HG02870 (cell line): ENCODE measurements at regions not wholly inside any gene's neighbourhood (a gene's known extent, or its start where the extent isn't known, plus 50 kb on each side); places are given as distances from the start of the nearest gene placed in this dataset.
"Not testable (repeated sequence)": the region's sequence is repeated elsewhere in the genome, so short reads cannot be mapped to it uniquely, and the experiment has no call there.

Source experiments
- ATAC-seq: cut with Tn5 transposase; IDR thresholded peaks from one replicate; pipeline ENCODE4 v1.9.1; 2021; ENCODE audit warnings: mild to moderate bottlenecking, moderate library complexity; ENCODE audit not compliant: unreplicated experiment

DNA sequence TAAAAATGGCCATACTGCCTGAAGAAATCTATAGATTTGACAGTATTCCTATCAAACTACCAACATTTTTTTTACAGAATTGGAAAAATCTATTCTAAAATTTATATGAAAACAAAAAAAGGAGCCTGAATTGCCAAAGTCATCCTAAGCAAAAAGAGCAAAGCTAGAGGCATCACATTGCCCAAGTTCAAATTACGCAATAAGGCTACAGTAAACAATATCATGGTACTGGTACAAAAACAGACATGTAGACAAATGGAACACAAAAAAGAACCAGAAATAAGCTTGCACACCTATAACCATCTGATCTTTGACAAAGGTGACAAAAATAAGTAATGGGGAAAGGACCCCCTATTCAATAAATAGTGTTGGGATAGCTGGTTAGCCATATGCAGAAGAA lies 50.2 kb upstream of the THSD7B start:
- no peak for ATAC-seq

DNA sequence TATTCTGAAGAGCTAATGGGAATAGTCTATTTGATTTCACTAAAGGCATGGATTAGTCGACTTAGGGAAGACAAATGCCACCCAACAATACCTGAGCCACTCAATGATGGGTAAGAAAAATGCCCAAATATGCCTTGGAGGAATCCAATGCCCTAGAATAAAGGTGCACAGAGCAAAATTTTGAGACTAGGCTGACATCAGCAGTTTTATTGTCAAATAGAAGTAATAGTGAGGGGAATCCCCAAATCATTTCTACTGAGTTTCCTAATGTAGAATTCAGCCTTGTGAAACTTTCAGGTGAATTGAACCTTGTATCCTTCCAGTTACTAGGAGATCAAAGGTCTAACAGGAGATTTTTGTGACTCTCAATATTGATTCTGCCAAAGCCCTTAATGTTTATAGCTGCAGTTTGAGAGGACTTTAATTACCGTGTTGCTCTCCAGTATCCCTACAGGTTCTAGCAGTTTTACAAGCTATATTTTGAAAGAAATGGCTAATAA lies 50.8 kb upstream of the THSD7B start:
- no peak for ATAC-seq

DNA sequence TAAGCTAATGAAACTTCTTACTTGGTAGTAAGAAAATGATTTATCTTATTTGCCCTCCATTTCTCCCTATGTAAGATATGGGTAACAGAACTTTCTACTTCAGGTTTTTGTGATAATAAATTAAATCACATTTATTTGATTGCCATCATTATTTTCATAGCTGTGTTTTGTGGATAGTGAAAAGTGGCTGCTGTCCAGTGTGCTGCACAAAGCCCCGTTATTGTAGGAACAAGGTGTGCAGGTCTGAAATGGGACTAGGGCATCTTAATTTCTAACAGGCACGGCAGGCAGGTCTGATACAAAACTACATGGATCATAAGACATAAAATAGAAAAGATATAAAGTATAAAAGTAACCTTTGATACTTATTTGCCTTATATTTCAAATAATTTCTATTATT lies 51.6 kb upstream of the THSD7B start:
- ATAC-seq: no peak

DNA sequence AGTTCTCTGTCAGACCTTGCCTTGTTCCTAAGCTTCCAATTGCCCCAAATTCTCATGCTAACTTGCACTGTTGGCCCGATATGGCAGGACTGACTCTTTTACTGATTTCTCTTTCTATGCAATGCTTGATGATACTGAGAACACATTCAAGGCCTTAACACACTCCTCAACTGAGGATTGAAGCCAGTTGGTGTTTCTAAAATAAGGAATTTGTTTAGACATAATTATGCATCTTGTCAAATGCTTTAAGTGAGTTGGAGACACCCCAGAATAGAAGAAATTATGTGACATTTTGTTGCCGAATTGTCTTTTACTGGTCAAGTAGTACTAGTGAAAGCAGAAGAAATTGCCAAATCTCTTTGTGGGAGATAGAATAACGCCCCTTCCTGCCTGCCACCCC lies 60.0 kb upstream of the THSD7B start:
- no peak for ATAC-seq

DNA sequence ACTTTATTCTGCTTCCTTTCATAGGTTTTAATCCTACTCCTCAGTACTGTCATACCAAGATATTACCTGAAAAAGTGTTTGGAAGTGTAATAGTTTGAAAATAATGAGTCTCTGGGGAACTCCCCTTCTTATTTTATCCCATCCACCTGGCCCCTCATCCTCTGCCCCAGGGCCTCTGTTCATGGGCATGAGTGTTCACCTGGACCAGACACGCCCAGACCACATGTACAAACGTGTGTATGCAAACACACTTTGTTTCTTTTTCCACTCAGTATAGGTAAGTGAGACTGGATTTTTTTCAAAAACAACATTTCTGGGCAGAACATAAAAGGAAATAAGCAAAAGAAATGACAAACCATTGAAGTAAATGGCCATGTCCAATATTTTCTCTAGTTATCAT lies 62.1 kb upstream of the THSD7B start:
- no peak for ATAC-seq

DNA sequence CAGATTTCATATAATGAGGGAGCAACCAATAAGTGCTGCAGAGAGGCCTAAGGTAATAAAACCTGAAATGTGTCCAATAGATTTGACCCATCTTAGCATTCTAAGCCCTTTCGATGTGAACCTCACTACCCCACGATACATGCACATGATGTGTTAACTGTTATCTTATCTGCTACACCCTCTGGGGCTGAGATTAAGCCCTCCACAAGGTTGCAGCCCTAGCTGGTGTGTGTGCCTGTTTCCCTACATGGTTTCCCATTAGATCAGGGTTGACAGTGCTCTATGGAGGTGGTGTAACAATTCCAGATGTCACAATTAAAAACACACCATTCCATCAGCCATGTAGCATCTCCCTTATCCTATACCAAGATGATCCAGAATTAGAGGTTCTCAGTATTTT lies 68.9 kb upstream of the THSD7B start:
- no peak for ATAC-seq

DNA sequence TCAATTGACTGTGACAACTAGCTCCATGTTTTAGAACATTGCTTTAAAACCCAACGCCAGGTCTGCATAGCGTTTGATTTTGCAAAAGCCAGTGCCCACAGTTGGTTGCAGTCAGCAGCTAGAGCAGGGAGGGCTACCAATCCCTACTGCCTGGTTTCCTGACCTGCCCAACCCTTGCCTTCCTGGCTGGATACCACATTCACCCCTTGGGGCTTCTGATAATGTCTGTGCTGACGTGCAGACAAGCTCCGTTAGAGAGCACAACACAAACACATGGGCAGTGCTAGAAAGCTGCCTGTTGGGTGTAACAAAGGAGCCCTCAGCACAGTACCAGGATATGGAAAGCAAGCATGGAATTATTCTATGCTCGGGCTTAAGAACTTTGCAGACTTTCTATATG lies 71.4 kb upstream of the THSD7B start:
- no peak for ATAC-seq

DNA sequence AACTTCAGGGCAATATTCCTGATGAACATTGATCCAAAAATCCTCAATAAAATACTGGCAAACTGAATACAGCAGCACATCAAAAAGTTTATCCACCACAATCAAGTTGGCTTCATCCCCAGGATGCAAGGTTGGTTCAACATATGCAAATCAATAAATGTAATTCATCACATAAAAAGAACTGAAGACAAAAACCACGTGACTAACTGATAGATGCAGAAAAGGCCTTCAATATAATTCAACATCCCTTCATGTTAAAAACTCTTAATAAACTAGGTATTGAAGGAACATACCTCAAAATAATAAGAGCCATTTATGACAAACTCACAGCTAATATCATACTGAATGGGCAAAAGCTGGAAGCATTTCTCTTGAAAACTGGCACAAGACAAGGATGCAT lies 85.3 kb upstream of the THSD7B start:
- not testable (repeated sequence) for ATAC-seq

DNA sequence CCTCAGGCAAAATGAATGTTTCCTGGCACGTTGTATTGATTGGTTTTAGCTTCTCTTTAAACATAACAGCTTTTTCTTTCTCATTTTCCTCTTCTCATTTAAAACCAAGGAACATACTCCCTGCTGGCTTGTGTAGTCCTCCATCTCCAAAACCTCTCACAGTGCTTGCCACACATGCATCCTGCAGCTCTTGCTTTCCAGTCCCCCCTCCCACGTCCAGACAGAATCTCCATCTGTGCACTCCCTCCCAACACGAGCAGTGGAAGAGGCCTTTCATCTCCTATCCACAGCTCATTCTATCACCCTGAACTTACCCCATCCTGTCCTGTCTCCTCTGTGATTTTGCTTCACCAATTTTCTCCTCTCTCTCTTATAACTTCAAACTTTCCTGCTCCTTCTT lies 99.6 kb upstream of the THSD7B start:
- no peak for ATAC-seq

DNA sequence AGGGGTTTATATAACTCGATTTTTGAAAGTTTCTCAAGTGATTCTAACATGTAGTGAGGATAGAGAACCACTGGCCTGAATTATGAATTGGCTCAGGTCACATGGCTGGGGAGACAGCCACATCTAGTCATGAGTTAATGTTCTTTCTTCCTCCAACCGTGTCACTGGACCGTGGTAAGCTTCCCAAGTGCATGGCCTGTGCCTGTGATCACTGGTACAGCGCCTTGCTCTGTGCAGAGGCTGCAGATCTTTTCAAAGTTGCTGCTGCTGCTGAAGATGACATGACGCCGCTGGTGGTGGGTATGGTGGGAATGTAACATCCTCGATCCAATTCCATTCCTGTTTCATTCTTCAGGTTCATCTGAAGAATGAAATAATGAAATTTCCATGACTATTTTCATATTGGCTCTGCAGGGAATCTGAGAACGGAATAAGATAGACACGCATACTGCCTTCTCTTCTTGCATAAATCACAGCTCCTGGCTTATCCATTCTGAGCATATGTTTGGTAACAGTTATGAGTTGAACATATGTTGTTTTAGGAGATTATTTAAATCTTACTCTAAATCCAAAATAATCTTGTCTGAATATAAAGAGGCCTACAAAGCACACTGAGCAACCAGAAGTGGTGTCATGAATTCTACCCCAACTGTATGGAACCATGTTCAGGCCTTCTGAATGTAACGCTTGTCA lies 100.5 kb upstream of the THSD7B start:
- ATAC-seq: no peak

DNA sequence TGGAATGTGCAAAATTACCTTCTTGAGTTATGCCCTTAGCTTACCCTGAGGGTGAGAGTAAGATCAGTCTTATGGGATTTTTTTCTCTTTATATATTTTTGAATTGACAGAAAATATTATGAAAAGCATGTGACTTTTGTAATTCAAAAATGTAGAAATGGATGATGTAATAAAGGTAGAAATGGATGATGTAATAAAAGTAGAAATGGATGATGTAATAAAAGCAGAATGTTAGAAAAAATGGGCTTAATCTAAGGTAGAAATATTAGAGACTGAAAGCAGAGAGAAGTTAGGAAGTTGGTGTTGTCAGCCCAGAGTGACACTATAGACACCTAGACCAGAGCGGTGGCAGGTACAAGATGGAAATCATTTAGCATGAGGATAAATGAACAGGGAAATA lies 107.1 kb upstream of the THSD7B start:
- no peak for ATAC-seq

DNA sequence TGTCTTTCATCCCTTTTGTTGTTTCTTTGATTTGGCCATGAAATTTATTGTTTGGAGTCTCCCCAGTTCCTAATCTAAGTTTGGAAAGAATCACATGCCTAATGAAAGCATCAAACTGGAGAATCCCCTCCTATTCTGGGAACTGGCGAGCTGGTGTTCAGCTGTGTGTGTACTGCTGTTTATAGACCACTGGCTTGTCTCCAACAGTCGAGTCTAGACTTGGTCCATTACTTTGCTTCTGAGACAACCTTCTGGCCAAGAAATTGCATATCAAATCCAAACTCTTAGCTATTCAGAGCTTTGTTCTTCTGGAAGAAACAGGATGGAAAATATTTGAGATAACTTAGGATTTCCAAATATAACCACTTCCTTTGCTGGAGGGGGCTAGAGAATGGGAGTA lies 111.5 kb upstream of the THSD7B start:
- no peak for ATAC-seq

DNA sequence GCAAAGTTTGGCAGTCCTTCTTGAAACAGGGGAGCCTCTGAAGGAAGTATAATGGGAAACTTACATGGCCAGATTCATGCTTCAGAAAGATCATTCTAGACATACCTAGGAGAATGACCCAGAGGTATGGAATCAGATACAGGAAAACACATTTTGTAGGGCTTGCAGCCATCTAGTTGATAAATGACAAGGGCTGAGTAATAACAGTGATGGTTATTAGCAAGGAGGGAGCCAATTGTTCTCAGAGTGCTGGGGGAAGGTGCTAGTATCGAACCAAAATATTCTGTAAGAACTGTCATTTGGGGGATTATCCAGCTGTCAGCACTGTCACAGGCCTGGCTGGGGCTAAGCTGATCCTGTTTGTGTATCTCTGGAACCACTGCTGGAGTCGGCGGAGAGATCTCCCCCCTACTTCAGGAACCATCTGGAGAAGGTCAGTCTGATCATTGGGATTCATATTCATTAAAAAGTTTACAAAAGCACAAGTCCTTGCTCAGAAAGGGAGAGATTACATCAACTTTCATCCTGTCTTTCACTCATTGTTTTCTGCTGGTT lies 113.8 kb upstream of the THSD7B start:
- no peak for ATAC-seq

DNA sequence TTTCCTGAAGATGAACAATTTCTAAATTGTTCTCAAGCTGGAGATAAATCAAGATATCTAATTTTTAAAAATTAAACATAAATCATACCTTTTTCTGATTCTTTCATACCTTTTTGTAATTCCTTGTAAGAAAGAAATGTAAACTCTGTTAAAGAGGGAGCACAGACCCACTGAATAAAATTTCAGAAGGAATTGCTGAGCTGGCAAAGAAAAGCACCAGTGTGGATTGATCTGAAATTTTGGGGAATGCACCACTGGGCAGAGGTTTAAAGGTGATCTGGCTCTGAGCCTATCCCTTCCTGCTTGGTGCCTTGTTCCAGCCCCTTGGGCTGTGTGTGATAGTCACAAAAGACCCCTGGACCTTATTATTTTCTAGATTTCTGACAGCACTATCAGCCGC lies 118.3 kb upstream of the THSD7B start:
- ATAC-seq: no peak

DNA sequence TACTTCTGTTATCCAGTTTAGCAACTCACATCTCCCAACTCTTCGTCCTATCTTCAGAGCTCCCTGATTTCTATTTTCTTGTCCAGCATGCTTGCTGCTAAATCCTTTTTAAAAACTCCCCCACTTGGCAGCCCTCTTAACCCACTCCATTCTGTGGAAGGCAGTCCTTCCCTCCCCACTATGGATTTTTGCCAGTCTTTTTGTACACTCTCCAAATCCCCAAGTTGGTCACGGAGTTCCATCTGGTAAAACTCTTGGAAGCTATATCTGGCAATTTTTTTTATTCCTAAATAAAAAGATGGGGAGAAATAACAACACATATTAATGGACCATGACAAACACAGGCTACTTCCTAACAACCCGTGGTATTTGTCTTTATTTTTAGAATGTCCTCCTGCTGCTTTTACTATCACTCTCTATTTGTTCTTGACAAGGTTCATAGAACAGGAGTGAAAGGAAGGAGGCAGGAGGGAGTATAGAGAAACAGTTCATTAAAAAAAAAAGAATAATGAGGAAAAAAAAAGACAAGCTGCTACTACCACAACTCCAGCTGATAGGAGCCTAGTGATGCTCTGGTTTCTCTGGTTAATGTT lies 120.0 kb upstream of the THSD7B start:
- ATAC-seq: no peak

DNA sequence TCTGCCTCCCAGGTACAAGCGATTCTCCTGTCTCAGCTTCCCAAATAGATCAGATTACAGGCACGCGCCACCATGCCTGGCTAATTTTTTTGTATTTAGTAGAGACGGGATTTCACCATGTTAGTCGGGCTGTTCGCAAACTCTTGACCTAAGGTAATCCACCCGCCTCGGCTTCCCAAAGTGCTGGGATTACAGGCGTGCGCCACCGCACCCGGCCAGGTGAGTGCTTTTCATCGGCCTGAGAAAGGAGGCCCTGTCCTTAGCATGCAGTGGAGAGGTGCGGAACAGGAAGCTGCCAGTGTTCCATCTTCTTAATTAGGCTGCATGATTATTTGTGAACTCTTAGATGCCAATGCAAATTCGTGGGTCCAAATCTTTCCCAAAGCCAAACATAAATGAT lies 125.7 kb upstream of the THSD7B start:
- ATAC-seq: no peak

DNA sequence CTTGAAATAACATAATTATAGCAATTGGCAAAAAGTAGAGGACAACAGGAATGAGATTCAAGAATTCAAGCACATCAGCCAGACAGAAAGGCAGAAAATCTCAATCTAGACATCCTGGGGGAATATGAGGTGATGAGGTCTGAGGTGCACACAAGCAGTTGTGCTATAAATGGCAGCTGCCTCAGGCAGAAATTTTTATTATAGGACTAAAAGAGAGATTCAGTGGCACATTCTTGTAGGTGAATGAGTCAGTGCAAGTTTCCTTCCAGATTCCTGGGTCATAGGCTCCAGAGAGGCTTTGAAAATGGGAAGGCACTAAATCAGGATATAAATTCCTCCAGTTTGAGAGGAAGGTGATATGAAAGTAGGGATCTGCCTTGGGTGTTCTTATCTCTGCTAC lies 127.2 kb upstream of the THSD7B start:
- no peak for ATAC-seq

DNA sequence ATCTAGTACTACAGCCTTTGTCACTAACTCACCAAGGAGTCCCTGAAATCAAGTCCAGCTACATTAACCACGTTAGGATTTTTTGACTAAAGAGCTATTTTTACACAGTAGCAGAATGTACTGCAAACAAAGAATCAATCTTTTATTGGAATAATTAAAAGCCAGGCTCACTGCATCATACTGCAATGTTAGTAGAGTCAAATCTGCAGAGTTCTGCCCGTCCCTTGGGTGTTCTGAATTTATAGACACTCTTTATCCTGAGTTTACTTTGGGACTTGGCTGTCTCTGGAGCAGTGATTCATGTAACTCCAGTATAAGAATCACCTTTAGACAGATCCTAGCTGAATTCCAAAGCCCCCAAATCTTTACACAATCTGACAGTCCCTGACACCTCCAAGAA lies 127.9 kb upstream of the THSD7B start:
- no peak for ATAC-seq

DNA sequence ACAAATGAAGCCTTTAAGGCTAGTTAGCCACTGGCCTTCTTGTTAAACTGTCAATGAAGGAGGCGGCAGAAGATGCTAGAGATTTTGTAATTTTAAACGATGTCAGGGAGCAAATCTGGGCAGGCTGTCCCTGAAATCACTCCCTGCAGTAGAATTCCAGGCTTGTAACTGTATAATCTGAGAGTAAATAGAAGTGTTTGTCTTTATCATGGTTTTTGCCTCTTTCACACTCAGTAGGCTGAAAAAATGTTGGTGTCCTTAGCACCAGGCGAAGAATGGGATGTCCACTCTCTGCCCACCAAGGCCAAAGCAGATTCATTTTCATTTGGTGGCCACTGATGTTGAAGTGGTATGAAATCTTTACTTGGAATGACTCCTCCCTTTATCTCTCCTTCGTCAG lies 136.9 kb upstream of the THSD7B start:
- no peak for ATAC-seq

DNA sequence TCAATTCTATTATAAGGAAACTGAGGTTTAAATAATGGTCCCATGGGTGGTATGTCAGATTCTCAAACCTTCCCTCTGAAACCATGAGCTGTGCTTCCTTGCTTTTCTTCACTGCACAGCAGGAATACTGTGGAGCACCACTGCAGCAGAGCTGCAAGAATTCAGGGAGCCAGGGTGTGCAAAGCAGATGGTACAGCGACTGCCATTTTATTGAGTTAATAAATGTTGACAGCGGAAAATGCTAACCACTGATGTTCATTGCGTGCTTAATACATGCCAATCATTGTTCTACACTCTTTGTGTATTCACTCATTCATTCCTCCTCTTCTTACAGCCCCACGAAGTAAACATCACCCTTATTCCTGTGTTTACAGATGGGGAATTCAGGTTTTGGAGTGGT lies 152.2 kb upstream of the THSD7B start:
- ATAC-seq: no peak

DNA sequence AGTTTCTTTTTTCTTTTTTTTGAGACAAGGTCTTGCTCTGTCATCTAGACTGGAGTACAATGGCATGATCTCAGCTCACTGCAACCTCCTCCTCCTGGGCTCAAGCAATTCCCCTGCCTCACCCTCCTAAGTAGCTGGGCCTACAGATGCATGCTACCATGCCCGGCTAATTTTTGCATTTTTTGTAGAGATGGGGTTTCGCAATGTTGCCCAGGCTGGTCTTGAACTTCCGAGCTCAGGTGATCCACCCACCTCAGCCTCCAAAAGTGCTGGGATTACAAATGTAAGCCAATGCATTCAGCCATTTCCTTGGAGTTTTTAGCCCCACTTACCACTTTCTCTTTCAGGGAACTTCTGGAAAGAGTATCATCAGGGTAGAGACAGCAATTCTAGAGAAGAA lies 153.3 kb upstream of the THSD7B start:
- no peak for ATAC-seq

DNA sequence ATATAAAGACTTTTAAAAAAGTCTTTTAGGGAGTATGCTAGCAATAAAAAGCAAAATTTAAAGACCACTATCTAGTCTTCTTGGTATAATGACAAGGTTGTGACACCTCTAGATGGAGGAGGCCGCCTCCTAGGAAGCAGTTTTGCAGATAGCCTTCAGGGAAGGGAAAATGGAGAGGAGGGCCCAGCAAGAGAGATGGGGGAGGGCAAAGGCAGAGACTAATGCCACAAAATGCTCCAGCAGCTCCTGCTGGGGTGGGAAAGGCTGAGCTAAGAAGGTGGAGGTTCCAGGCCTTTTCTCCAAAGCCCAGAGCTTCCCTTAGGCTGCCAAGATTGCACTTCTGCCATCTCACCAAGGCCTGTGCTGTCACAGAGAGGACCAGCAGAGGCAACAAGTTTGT lies 153.9 kb upstream of the THSD7B start:
- no peak for ATAC-seq
